ENCODE measurements at regions not wholly inside any gene's neighbourhood (a gene's known extent, or its start where the extent isn't known, plus 50 kb on each side); places are given as distances from the start of the nearest gene placed in this dataset.

GRCh38 chr2:18503376-18504228 is 56.9 kb downstream of the RDH14 start:
- no peak for DNase-seq
- H3K4me3 ChIP-seq (ENCODE audit: low read length) = no peak overlapping the region
- no peak overlapping the region for H3K27ac ChIP-seq (ENCODE audit: low read length)
- 100% methylated on average over 1 of the region's 8 CpGs for WGBS (ENCODE audit: insufficient coverage, low lambda C conversion rate)
- peaks cover 3% of the 10 kb centered on the region for H3K4me1 ChIP-seq (ENCODE audit: control insufficient read depth, insufficient read depth, low read length)
- H3K27me3 ChIP-seq (ENCODE audit: control insufficient read depth, insufficient read depth, low read length) = no peaks in the 10 kb centered on the region
- H3K9me3 ChIP-seq (ENCODE audit: control insufficient read depth, low read depth, low read length) = no peaks in the 10 kb centered on the region
- no peaks in the 10 kb centered on the region for H3K36me3 ChIP-seq (ENCODE audit: control insufficient read depth, insufficient read depth, low read length)

DNA sequence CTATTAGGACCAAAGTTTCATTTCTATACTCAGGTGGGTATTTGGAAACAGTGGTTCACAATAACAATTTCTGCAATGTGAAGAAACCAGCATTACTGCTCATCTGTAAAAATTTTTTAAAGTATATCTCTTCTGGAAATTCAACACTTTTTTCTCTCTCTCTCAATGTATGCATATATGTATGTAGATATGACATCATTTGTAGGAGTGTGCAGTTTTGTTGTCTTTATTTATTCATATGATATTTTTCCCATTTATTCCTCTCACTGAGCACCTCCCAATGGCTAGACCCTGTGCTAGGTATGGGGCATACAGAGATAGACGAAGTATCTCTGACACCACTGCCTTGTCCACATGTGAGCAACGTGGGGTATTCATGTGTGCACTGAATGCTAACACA is 58.3 kb downstream of the RDH14 start:
- H3K27ac ChIP-seq (ENCODE audit: low read length) = no peak overlapping the region
- no peak overlapping the region for H3K4me3 ChIP-seq (ENCODE audit: low read length)
- H3K27me3 ChIP-seq (ENCODE audit: control insufficient read depth, insufficient read depth, low read length) = no peaks in the 10 kb centered on the region
- peaks cover 3% of the 10 kb centered on the region for H3K4me1 ChIP-seq (ENCODE audit: control insufficient read depth, insufficient read depth, low read length)
- H3K9me3 ChIP-seq (ENCODE audit: control insufficient read depth, low read depth, low read length) = no peaks in the 10 kb centered on the region
- no peaks in the 10 kb centered on the region for H3K36me3 ChIP-seq (ENCODE audit: control insufficient read depth, insufficient read depth, low read length)
- WGBS (ENCODE audit: insufficient coverage, low lambda C conversion rate) = no CpG with 5 or more reads among the region's 2 CpGs
- no peak for DNase-seq

DNA sequence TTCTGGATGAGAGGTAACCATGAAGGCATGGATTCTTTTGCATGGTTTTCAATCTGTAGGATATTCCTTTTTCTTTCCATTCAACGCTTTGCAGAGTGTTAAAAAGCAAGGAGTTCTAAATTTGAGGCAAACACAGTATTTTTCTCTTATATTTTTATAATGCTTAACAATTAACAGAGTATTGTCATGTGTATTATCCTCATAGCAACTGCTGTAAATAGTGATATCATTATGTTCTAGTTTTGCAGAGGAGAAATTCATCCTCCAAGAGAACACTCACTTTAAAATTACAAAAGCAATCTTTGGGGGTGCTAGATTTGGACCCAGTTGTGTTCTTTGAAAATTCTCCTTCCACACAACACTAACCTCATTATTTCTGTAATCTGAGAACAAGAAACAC is 58.7 kb downstream of the RDH14 start:
- H3K9me3 ChIP-seq (ENCODE audit: control insufficient read depth, low read depth, low read length) = no peaks in the 10 kb centered on the region
- no peak for DNase-seq
- peaks cover 3% of the 10 kb centered on the region for H3K4me1 ChIP-seq (ENCODE audit: control insufficient read depth, insufficient read depth, low read length)
- WGBS (ENCODE audit: insufficient coverage, low lambda C conversion rate) = 100% methylated on average over 1 of the region's 1 CpG
- no peaks in the 10 kb centered on the region for H3K36me3 ChIP-seq (ENCODE audit: control insufficient read depth, insufficient read depth, low read length)
- no peaks in the 10 kb centered on the region for H3K27me3 ChIP-seq (ENCODE audit: control insufficient read depth, insufficient read depth, low read length)
- no peak overlapping the region for H3K4me3 ChIP-seq (ENCODE audit: low read length)
- H3K27ac ChIP-seq (ENCODE audit: low read length) = no peak overlapping the region

GRCh38 chr2:18501156-18501555 is 59.3 kb downstream of the RDH14 start:
- Histone ChIP-seq H3K4me3 (ENCODE audit: low read length) (no peak overlapping the region), H3K4me1 (ENCODE audit: control insufficient read depth, insufficient read depth, low read length) (peaks cover 3% of the 10 kb centered on the region), H3K27ac (ENCODE audit: low read length) (no peak overlapping the region), H3K36me3 (ENCODE audit: control insufficient read depth, insufficient read depth, low read length) (no peaks in the 10 kb centered on the region), H3K27me3 (ENCODE audit: control insufficient read depth, insufficient read depth, low read length) (no peaks in the 10 kb centered on the region), H3K9me3 (ENCODE audit: control insufficient read depth, low read depth, low read length) (no peaks in the 10 kb centered on the region)
- WGBS (ENCODE audit: insufficient coverage, low lambda C conversion rate) = 60% methylated on average over 1 of the region's 2 CpGs
- no peak for DNase-seq

DNA sequence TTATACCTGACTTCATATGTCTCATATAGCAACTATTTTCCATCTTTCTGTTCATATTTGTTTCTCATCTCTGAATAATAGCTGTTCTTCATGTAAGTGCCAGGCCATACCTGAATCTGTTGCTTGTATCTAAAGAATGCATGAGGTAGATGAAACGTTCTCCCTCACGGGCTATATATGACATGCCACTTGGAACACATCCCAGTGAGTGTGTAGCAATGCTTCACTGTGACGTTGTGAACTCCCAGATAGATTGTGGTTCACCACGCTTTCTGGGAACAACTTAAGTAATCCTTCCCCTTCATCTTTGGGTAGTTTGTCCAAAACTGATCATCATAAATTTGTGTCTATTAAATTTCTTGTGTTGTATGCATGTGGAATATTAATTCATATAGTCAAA is 60.1 kb downstream of the RDH14 start:
- Histone ChIP-seq H3K36me3 (ENCODE audit: control insufficient read depth, insufficient read depth, low read length) (no peaks in the 10 kb centered on the region), H3K9me3 (ENCODE audit: control insufficient read depth, low read depth, low read length) (no peaks in the 10 kb centered on the region), H3K27me3 (ENCODE audit: control insufficient read depth, insufficient read depth, low read length) (no peaks in the 10 kb centered on the region), H3K4me3 (ENCODE audit: low read length) (no peak overlapping the region), H3K27ac (ENCODE audit: low read length) (no peak overlapping the region), H3K4me1 (ENCODE audit: control insufficient read depth, insufficient read depth, low read length) (no peaks in the 10 kb centered on the region)
- WGBS (ENCODE audit: insufficient coverage, low lambda C conversion rate) = 70% methylated on average over 2 of the region's 4 CpGs
- DNase-seq = no peak

DNA sequence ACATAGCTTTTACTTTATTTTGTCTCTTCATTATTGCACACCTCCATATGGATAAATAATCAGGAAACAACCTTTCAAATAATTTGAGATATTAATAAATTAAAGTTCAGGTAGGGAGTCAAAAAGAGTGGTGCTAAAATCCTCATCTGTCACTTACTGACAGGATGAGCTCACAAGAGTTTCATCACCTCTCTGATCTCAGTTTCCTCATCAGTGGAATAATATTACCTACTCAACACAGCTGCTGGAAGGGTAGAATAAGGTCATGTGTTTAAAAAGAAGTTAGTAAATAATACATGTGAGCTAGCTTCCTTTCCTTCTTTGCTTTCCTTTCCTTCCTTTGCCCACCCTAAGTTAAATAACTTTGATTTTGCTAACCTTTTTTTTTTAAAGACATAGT is 61.9 kb downstream of the RDH14 start:
- Histone ChIP-seq H3K27me3 (ENCODE audit: control insufficient read depth, insufficient read depth, low read length) (no peaks in the 10 kb centered on the region), H3K36me3 (ENCODE audit: control insufficient read depth, insufficient read depth, low read length) (no peaks in the 10 kb centered on the region), H3K9me3 (ENCODE audit: control insufficient read depth, low read depth, low read length) (no peaks in the 10 kb centered on the region), H3K4me1 (ENCODE audit: control insufficient read depth, insufficient read depth, low read length) (no peaks in the 10 kb centered on the region), H3K27ac (ENCODE audit: low read length) (no peak overlapping the region), H3K4me3 (ENCODE audit: low read length) (no peak overlapping the region)
- DNase-seq = no peak

GRCh38 chr2:18496516-18496915 is 63.9 kb downstream of the RDH14 start:
- H3K27ac ChIP-seq (ENCODE audit: low read length) = no peak overlapping the region
- no peaks in the 10 kb centered on the region for H3K27me3 ChIP-seq (ENCODE audit: control insufficient read depth, insufficient read depth, low read length)
- no peaks in the 10 kb centered on the region for H3K4me1 ChIP-seq (ENCODE audit: control insufficient read depth, insufficient read depth, low read length)
- no peak overlapping the region for H3K4me3 ChIP-seq (ENCODE audit: low read length)
- no peak for DNase-seq
- H3K36me3 ChIP-seq (ENCODE audit: control insufficient read depth, insufficient read depth, low read length) = no peaks in the 10 kb centered on the region
- no peaks in the 10 kb centered on the region for H3K9me3 ChIP-seq (ENCODE audit: control insufficient read depth, low read depth, low read length)
- WGBS (ENCODE audit: insufficient coverage, low lambda C conversion rate) = 100% methylated on average over 2 of the region's 4 CpGs

GRCh38 chr2:18495058-18495457 is 65.4 kb downstream of the RDH14 start:
- 88% methylated on average over 2 of the region's 2 CpGs for WGBS (ENCODE audit: insufficient coverage, low lambda C conversion rate)
- Histone ChIP-seq H3K27me3 (ENCODE audit: control insufficient read depth, insufficient read depth, low read length) (no peaks in the 10 kb centered on the region), H3K9me3 (ENCODE audit: control insufficient read depth, low read depth, low read length) (no peaks in the 10 kb centered on the region), H3K27ac (ENCODE audit: low read length) (no peak overlapping the region), H3K4me1 (ENCODE audit: control insufficient read depth, insufficient read depth, low read length) (no peaks in the 10 kb centered on the region), H3K4me3 (ENCODE audit: low read length) (no peak overlapping the region), H3K36me3 (ENCODE audit: control insufficient read depth, insufficient read depth, low read length) (no peaks in the 10 kb centered on the region)
- DNase-seq = no peak

- Histone ChIP-seq H3K27ac (ENCODE audit: low read length) (no peak overlapping the region), H3K4me1 (ENCODE audit: control insufficient read depth, insufficient read depth, low read length) (no peaks in the 10 kb centered on the region), H3K36me3 (ENCODE audit: control insufficient read depth, insufficient read depth, low read length) (no peaks in the 10 kb centered on the region), H3K9me3 (ENCODE audit: control insufficient read depth, low read depth, low read length) (no peaks in the 10 kb centered on the region), H3K27me3 (ENCODE audit: control insufficient read depth, insufficient read depth, low read length) (no peaks in the 10 kb centered on the region), H3K4me3 (ENCODE audit: low read length) (no peak overlapping the region)
- WGBS (ENCODE audit: insufficient coverage, low lambda C conversion rate) = 75% methylated on average over 2 of the region's 2 CpGs
- DNase-seq = no peak
Measured at GRCh38 chr2:18492721-18493120, 67.7 kb downstream of the RDH14 start.

DNA sequence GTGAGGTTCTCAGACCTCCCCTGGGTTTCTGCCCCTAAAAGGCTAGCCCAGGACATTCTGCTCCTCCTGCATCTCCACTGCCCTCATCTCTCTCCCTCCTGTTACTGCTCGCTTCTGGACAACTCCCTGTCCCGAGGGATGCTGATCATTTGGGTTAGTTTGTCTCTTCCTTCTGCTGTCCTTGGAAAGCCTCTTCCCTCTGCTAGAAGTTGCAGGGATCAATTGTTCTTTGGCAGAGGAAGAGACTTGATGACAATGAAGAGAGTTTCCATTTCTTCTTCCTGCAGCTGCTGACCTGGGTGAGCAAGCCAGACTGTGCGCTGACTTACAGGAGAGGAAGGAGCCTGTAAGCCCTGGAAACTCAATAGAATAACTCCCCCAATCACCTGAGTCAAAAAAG is 68.9 kb downstream of the RDH14 start:
- Histone ChIP-seq H3K36me3 (ENCODE audit: control insufficient read depth, insufficient read depth, low read length) (no peaks in the 10 kb centered on the region), H3K4me3 (ENCODE audit: low read length) (no peak overlapping the region), H3K27ac (ENCODE audit: low read length) (no peak overlapping the region), H3K9me3 (ENCODE audit: control insufficient read depth, low read depth, low read length) (no peaks in the 10 kb centered on the region), H3K27me3 (ENCODE audit: control insufficient read depth, insufficient read depth, low read length) (no peaks in the 10 kb centered on the region), H3K4me1 (ENCODE audit: control insufficient read depth, insufficient read depth, low read length) (no peaks in the 10 kb centered on the region)
- DNase-seq = no peak
- WGBS (ENCODE audit: insufficient coverage, low lambda C conversion rate) = no CpG with 5 or more reads among the region's 3 CpGs

DNA sequence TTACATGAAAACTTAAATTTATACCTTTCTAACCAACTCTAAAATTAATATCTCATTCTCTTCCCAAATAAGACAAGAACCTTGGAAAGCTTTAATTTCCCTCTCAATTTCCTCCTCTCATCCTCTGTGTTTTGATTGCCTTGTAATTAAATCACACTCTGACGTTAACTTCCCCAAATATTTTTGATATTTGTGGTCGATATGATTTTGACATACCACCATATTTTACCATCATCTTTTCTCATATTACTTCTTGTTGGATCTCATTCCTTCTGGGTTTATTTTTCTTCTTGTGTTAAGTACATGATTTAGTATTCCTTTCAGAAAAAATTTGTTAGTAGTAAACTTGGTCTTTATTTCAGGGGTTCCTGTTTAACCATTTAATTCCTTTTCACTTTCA is 69.6 kb downstream of the RDH14 start:
- no peaks in the 10 kb centered on the region for H3K27me3 ChIP-seq (ENCODE audit: control insufficient read depth, insufficient read depth, low read length)
- no peaks in the 10 kb centered on the region for H3K9me3 ChIP-seq (ENCODE audit: control insufficient read depth, low read depth, low read length)
- DNase-seq = no peak
- no peaks in the 10 kb centered on the region for H3K36me3 ChIP-seq (ENCODE audit: control insufficient read depth, insufficient read depth, low read length)
- no peaks in the 10 kb centered on the region for H3K4me1 ChIP-seq (ENCODE audit: control insufficient read depth, insufficient read depth, low read length)
- WGBS (ENCODE audit: insufficient coverage, low lambda C conversion rate) = 85% methylated on average over 2 of the region's 2 CpGs
- H3K4me3 ChIP-seq (ENCODE audit: low read length) = no peak overlapping the region
- no peak overlapping the region for H3K27ac ChIP-seq (ENCODE audit: low read length)

All from large intestine (tissue), 3 donors.